HepG2 (cell line): ENCODE measurements at regions not wholly inside any gene's neighbourhood (a gene's known extent, or its start where the extent isn't known, plus 50 kb on each side); places are given as distances from the start of the nearest gene placed in this dataset.
A peak's percentile ranks its signal among the peaks of the same experiment; 100 is the strongest.

Source experiments
- CCDC6 ChIP-seq: sonication (generic); formaldehyde crosslinking; IDR thresholded peaks from 2 replicates; pipeline ENCODE4 v1.8.1; 2022; ENCODE audit warnings: mild to moderate bottlenecking, missing genetic modification reagents, moderate library complexity
- HIVEP1 ChIP-seq: sonication (generic); formaldehyde crosslinking; IDR thresholded peaks from 2 replicates; pipeline ENCODE4 v1.4.0; 2020; ENCODE audit warnings: mild to moderate bottlenecking, missing genetic modification reagents
- HMG20B ChIP-seq: conservative IDR thresholded peaks from 2 replicates; pipeline ENCODE4 v1.6.1; 2016; ENCODE audit warnings: missing genetic modification reagents, missing compliant biosample characterization
- MEIS1 ChIP-seq: sonication (generic); formaldehyde crosslinking; IDR thresholded peaks from 2 replicates; pipeline ENCODE4 v1.9.0; 2021; ENCODE audit warnings: mild to moderate bottlenecking, missing genetic modification reagents, moderate library complexity, borderline replicate concordance
- MTF2 ChIP-seq: sonication (generic); formaldehyde crosslinking; IDR thresholded peaks from 2 replicates; pipeline ENCODE4 v1.5.0; 2020; ENCODE audit warnings: missing genetic modification reagents, borderline replicate concordance
- NCOA2 ChIP-seq: sonication (generic); formaldehyde crosslinking; IDR thresholded peaks from 2 replicates; pipeline ENCODE4 v1.8.0; 2022; ENCODE audit warnings: inconsistent platforms
- NFE2L1 ChIP-seq: sonication (generic); formaldehyde crosslinking; IDR thresholded peaks from 2 replicates; pipeline ENCODE4 v1.4.0; 2020; ENCODE audit warnings: missing genetic modification reagents, mild to moderate bottlenecking, borderline replicate concordance
- PHF5A ChIP-seq: IDR thresholded peaks from one replicate; pipeline ENCODE4 v1.6.1; 2018; ENCODE audit warnings: low read depth, missing genetic modification reagents; ENCODE audit not compliant: unreplicated experiment
- REPIN1 ChIP-seq: sonication (generic); formaldehyde crosslinking; IDR thresholded peaks from 2 replicates; pipeline ENCODE4 v1.8.0; 2022; ENCODE audit warnings: missing genetic modification reagents, low read depth, mild to moderate bottlenecking, borderline replicate concordance
- SPEN ChIP-seq: sonication (generic); formaldehyde crosslinking; IDR thresholded peaks from 2 replicates; pipeline ENCODE4 v1.5.1; 2020; ENCODE audit warnings: low read depth, mild to moderate bottlenecking, missing genetic modification reagents
- SSRP1 ChIP-seq: IDR thresholded peaks from 2 replicates; pipeline ENCODE4 v1.6.1; 2016; ENCODE audit warnings: control low read depth
- THRA ChIP-seq: sonication (generic); formaldehyde crosslinking; IDR thresholded peaks from 2 replicates; pipeline ENCODE4 v1.4.0; 2020; ENCODE audit warnings: missing genetic modification reagents, borderline replicate concordance
- TOE1 ChIP-seq: sonication (generic); formaldehyde crosslinking; IDR thresholded peaks from 2 replicates; pipeline ENCODE4 v1.4.0; 2020; ENCODE audit warnings: mild to moderate bottlenecking, missing genetic modification reagents
- ZFP36 ChIP-seq: fragments of 150-350 bp; IDR thresholded peaks from 2 replicates; pipeline ENCODE4 v1.6.1; 2018; ENCODE audit warnings: borderline replicate concordance, low read length, low read depth; ENCODE audit not compliant: partially characterized antibody
- ZNF460 ChIP-seq: sonication (generic); formaldehyde crosslinking; IDR thresholded peaks from 2 replicates; pipeline ENCODE4 v1.5.1; 2020; ENCODE audit warnings: missing genetic modification reagents, mild to moderate bottlenecking, borderline replicate concordance
- ZNF777 ChIP-seq: sonication (generic); formaldehyde crosslinking; IDR thresholded peaks from 2 replicates; pipeline ENCODE4 v1.4.0; 2020; ENCODE audit warnings: missing genetic modification reagents
- TF ChIP-seq, protein P1 (sequence below), 2 experiments: sonication (generic) in 1 of 2; formaldehyde crosslinking in 1 of 2; IDR thresholded peaks; 2 replicates each; pipeline versions ENCODE4 v1.6.1 to v1.9.0; 2014 to 2022; ENCODE audit warnings: antibody characterized with exemption in 1 of 2, borderline replicate concordance in 1 of 2, inconsistent platforms in 1 of 2, low read depth in 1 of 2, missing genetic modification reagents in 1 of 2
- TF ChIP-seq, protein P2 (sequence below): sonication (generic); formaldehyde crosslinking; IDR thresholded peaks from 2 replicates; pipeline ENCODE4 v1.4.0; 2020; ENCODE audit warnings: missing genetic modification reagents, low read depth, mild to moderate bottlenecking, borderline replicate concordance
- TF ChIP-seq, protein P3 (sequence below): sonication (generic); formaldehyde crosslinking; IDR thresholded peaks from 2 replicates; pipeline ENCODE4 v1.5.1; 2020; ENCODE audit warnings: mild to moderate bottlenecking, moderate library complexity, missing genetic modification reagents

- TF ChIP-seq, protein P1, sequence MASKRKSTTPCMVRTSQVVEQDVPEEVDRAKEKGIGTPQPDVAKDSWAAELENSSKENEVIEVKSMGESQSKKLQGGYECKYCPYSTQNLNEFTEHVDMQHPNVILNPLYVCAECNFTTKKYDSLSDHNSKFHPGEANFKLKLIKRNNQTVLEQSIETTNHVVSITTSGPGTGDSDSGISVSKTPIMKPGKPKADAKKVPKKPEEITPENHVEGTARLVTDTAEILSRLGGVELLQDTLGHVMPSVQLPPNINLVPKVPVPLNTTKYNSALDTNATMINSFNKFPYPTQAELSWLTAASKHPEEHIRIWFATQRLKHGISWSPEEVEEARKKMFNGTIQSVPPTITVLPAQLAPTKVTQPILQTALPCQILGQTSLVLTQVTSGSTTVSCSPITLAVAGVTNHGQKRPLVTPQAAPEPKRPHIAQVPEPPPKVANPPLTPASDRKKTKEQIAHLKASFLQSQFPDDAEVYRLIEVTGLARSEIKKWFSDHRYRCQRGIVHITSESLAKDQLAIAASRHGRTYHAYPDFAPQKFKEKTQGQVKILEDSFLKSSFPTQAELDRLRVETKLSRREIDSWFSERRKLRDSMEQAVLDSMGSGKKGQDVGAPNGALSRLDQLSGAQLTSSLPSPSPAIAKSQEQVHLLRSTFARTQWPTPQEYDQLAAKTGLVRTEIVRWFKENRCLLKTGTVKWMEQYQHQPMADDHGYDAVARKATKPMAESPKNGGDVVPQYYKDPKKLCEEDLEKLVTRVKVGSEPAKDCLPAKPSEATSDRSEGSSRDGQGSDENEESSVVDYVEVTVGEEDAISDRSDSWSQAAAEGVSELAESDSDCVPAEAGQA (IDR thresholded peaks at IDR 0.05; ENCODE audit: low read depth): 0 out of 2 replicates have a peak, but pooled peaks have one; percentile 42
- TF ChIP-seq, protein P1 (CRISPR knock-in tag; IDR thresholded peaks at IDR 0.05; ENCODE audit: borderline replicate concordance): no peak
- TF ChIP-seq SPEN (CRISPR knock-in tag): peak; percentile 41; the same call in 1 of the 2 replicates
- TF ChIP-seq REPIN1: peak; percentile 87
- TF ChIP-seq MTF2 (CRISPR knock-in tag): peak; percentile 46; the same call in 1 of the 2 replicates
- TF ChIP-seq HMG20B (CRISPR knock-in tag): peak; percentile 79
- peak; percentile 91 for TF ChIP-seq TOE1 (CRISPR knock-in tag)
- TF ChIP-seq ZFP36: no peak
- TF ChIP-seq ZNF460: peak; percentile 43; the same call in 1 of the 2 replicates
- peak; percentile 96 for TF ChIP-seq THRA
- TF ChIP-seq PHF5A (CRISPR knock-in tag): peak; percentile 96
- TF ChIP-seq NCOA2: peak; percentile 97
- no peak for TF ChIP-seq HIVEP1
- TF ChIP-seq, protein P2, sequence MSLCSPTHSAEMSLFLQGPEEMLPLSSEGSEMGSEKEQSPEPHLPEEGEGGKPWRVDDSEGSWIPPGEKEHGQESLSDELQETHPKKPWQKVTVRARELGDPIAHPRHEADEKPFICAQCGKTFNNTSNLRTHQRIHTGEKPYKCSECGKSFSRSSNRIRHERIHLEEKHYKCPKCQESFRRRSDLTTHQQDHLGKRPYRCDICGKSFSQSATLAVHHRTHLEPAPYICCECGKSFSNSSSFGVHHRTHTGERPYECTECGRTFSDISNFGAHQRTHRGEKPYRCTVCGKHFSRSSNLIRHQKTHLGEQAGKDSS (CRISPR knock-in tag): no peak
- TF ChIP-seq SSRP1 (CRISPR knock-in tag): peak; percentile 88
- peak; percentile 91 for TF ChIP-seq MEIS1 (CRISPR knock-in tag)
- no peak for TF ChIP-seq NFE2L1 (CRISPR knock-in tag)
- TF ChIP-seq CCDC6 (CRISPR knock-in tag): 0 out of 2 replicates have a peak, but pooled peaks have one; percentile 53
- TF ChIP-seq, protein P3, sequence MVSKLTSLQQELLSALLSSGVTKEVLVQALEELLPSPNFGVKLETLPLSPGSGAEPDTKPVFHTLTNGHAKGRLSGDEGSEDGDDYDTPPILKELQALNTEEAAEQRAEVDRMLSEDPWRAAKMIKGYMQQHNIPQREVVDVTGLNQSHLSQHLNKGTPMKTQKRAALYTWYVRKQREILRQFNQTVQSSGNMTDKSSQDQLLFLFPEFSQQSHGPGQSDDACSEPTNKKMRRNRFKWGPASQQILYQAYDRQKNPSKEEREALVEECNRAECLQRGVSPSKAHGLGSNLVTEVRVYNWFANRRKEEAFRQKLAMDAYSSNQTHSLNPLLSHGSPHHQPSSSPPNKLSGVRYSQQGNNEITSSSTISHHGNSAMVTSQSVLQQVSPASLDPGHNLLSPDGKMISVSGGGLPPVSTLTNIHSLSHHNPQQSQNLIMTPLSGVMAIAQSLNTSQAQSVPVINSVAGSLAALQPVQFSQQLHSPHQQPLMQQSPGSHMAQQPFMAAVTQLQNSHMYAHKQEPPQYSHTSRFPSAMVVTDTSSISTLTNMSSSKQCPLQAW (CRISPR knock-in tag): peak; percentile 86; the same call in 1 of the 2 replicates
- no peak for TF ChIP-seq ZNF777 (CRISPR knock-in tag)
Observed at GRCh38 chr6:137794516-137795201, 72.4 kb upstream of the TNFAIP3 start (continued).
